KMS-11 (cell line): ENCODE measurements at regions not wholly inside any gene's neighbourhood (a gene's known extent, or its start where the extent isn't known, plus 50 kb on each side); places are given as distances from the start of the nearest gene placed in this dataset.

Source experiments
- H2AFZ ChIP-seq: fragments of 200-600 bp; sonication (generic); 2 replicates; pipeline ENCODE4 v1.6.1; 2016; ENCODE audit warnings: antibody characterized with exemption, mixed run types, low read depth
- H3K27ac ChIP-seq: fragments of 200-600 bp; sonication (generic); 2 replicates; pipeline ENCODE4 v1.6.1; 2016; ENCODE audit warnings: mild to moderate bottlenecking, mixed run types
- H3K27me3 ChIP-seq: fragments of 200-600 bp; sonication (generic); 2 replicates; pipeline ENCODE4 v1.6.1; 2017; ENCODE audit warnings: mild to moderate bottlenecking, low read depth, mixed run types, moderate library complexity; ENCODE audit not compliant: insufficient read depth
- H3K36me3 ChIP-seq: fragments of 200-600 bp; sonication (generic); 2 replicates; pipeline ENCODE4 v1.6.1; 2017; ENCODE audit warnings: mild to moderate bottlenecking, mixed run types; ENCODE audit not compliant: insufficient read depth
- H3K4me1 ChIP-seq: fragments of 200-600 bp; sonication (generic); 2 replicates; pipeline ENCODE4 v1.6.1; 2016; ENCODE audit warnings: mild to moderate bottlenecking, low read depth, mixed run types; ENCODE audit not compliant: poor library complexity, severe bottlenecking
- H3K4me2 ChIP-seq: fragments of 200-600 bp; sonication (generic); 2 replicates; pipeline ENCODE4 v1.7.0; 2016; ENCODE audit warnings: mild to moderate bottlenecking, mixed run types
- H3K4me3 ChIP-seq: fragments of 200-600 bp; sonication (generic); IDR thresholded peaks from 2 replicates; pipeline ENCODE4 v1.6.1; 2017; ENCODE audit warnings: low read depth, low read length, mixed read lengths; ENCODE audit not compliant: insufficient read depth
- H3K79me2 ChIP-seq: fragments of 200-600 bp; sonication (generic); 2 replicates; pipeline ENCODE4 v1.6.1; 2016; ENCODE audit warnings: low read depth, mixed run types; ENCODE audit not compliant: insufficient read depth
- H3K9ac ChIP-seq: fragments of 200-600 bp; sonication (generic); 2 replicates; pipeline ENCODE4 v1.6.1; 2016; ENCODE audit warnings: mild to moderate bottlenecking, mixed run types
- H4K20me1 ChIP-seq: fragments of 200-600 bp; sonication (generic); 2 replicates; pipeline ENCODE4 v1.6.1; 2016; ENCODE audit warnings: mild to moderate bottlenecking, mixed run types; ENCODE audit not compliant: insufficient read depth
- CTCF ChIP-seq: fragments of 200-600 bp; sonication (generic); conservative IDR thresholded peaks from 2 replicates; pipeline ENCODE4 v1.6.1; 2017; ENCODE audit warnings: low read depth, mild to moderate bottlenecking, antibody characterized with exemption, low read length, moderate library complexity, mixed read lengths

- Histone ChIP-seq H3K27me3 (no peaks in the 10 kb centered on the region), H3K9ac (no peak overlapping the region), H3K4me1 (no peaks in the 10 kb centered on the region), H3K27ac (no peak overlapping the region), H3K4me3 (no peak overlapping the region), H3K79me2 (no peaks in the 10 kb centered on the region), H3K4me2 (no peak overlapping the region), H2AFZ (no peak overlapping the region), H4K20me1 (no peaks in the 10 kb centered on the region), H3K36me3 (no peaks in the 10 kb centered on the region)
- TF ChIP-seq CTCF: no peak
Observed at GRCh38 chr6:117110146-117110545, 155.2 kb upstream of the VGLL2 start.

DNA sequence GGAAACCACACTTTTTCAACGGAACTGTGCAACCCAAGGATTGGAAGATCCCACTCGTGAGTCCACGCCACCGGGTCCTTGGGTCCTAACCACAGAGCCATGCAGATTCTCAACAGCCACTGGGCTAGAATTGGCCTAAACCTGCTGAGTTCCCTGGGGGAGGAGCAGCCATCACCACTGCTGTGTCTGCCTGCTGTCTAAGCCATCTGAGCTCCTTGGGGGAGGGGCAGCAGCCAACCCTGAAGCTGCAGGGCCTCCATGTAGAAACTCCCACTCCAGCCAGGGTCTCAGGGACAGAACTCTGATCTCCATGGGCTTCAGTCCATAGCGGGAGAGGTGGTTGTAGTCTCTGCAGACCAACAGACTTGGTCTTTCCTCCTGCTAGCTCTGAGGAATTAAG lies 154.6 kb upstream of the VGLL2 start:
- no peak overlapping the region for H2AFZ ChIP-seq
- H3K36me3 ChIP-seq: no peaks in the 10 kb centered on the region
- no peak overlapping the region for H3K4me3 ChIP-seq
- H4K20me1 ChIP-seq: no peaks in the 10 kb centered on the region
- H3K4me1 ChIP-seq: no peaks in the 10 kb centered on the region
- no peaks in the 10 kb centered on the region for H3K27me3 ChIP-seq
- no peak overlapping the region for H3K4me2 ChIP-seq
- H3K9ac ChIP-seq: no peak overlapping the region
- no peak for TF ChIP-seq CTCF
- H3K79me2 ChIP-seq: no peaks in the 10 kb centered on the region
- H3K27ac ChIP-seq: no peak overlapping the region

DNA sequence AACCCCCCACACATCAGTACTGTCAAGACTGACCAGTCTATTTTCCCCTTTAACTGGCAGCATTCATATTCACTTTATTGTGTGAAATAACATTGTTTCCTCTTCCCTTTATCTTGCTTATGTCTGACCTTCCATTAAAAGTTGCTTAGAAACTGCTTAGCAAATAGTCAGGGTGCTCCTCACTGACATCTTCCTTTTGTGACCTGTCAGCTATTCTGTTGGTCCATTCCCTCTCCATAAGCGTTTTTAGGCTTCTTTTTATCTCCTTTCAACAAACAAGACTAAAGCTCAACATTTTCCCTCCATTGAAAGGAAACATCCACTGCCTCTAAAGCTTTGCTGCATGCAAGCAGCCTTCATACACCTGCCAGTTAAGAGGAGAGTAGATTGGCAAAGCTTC lies 147.7 kb upstream of the VGLL2 start:
- no peak overlapping the region for H3K9ac ChIP-seq
- no peaks in the 10 kb centered on the region for H4K20me1 ChIP-seq

DNA sequence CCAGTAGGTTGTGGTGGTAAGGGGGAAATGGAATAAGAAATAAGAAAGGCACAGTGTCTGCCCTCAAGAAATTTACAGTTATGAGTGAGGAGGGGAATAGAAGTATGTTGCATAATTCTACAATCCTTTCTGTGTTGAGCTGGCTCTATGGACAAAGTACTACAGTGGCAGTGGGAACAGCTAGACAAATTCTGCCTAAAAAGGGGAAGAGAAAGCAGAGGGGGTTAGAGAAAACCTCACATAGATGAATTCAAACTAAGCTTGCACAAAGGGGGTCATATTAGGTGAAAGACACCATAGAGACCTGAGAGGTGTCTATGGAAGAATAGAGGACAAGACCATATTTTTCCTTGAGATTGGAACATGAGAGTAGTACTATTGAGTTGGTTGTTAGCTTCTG lies 146.9 kb upstream of the VGLL2 start:
- Histone ChIP-seq H4K20me1 (no peaks in the 10 kb centered on the region), H3K9ac (no peak overlapping the region), H3K27ac (no peak overlapping the region), H3K36me3 (no peaks in the 10 kb centered on the region), H3K4me2 (no peak overlapping the region), H3K27me3 (no peaks in the 10 kb centered on the region), H3K4me1 (no peaks in the 10 kb centered on the region), H3K4me3 (no peak overlapping the region), H3K79me2 (no peaks in the 10 kb centered on the region), H2AFZ (no peak overlapping the region)
- TF ChIP-seq CTCF: no peak

More for the DNA sequence above, 147.7 kb upstream of the VGLL2 start:
- H3K4me2 ChIP-seq: no peak overlapping the region
- H3K4me1 ChIP-seq: no peaks in the 10 kb centered on the region
- H3K27me3 ChIP-seq: no peaks in the 10 kb centered on the region
- H3K36me3 ChIP-seq: no peaks in the 10 kb centered on the region
- H3K79me2 ChIP-seq: no peaks in the 10 kb centered on the region
- no peak overlapping the region for H3K4me3 ChIP-seq
- no peak for TF ChIP-seq CTCF
- H3K27ac ChIP-seq: no peak overlapping the region
- H2AFZ ChIP-seq: no peak overlapping the region

GRCh38 chr6:117126213-117126612 lies 139.1 kb upstream of the VGLL2 start:
- no peak for TF ChIP-seq CTCF
- H3K9ac ChIP-seq: no peak overlapping the region

More at GRCh38 chr6:117126213-117126612, 139.1 kb upstream of the VGLL2 start:
- H3K4me1 ChIP-seq: peaks cover 46% of the 10 kb centered on the region
- H3K79me2 ChIP-seq: no peaks in the 10 kb centered on the region
- no peaks in the 10 kb centered on the region for H3K36me3 ChIP-seq
- H3K27me3 ChIP-seq: no peaks in the 10 kb centered on the region
- no peak overlapping the region for H3K4me2 ChIP-seq
- H2AFZ ChIP-seq: no peak overlapping the region
- no peak overlapping the region for H3K27ac ChIP-seq
- no peaks in the 10 kb centered on the region for H4K20me1 ChIP-seq
- H3K4me3 ChIP-seq: no peak overlapping the region
